Keratinocyte (primary cell): ENCODE measurements at regions not wholly inside any gene's neighbourhood (a gene's known extent, or its start where the extent isn't known, plus 50 kb on each side); places are given as distances from the start of the nearest gene placed in this dataset.
"Not testable (repeated sequence)": the region's sequence is repeated elsewhere in the genome, so short reads cannot be mapped to it uniquely, and the experiment has no call there.

Source experiments
- DNase-seq: peaks from one replicate; pipeline ENCODE4 v3.0.0-alpha.2; 2011; ENCODE audit warnings: low read depth, missing footprints, low spot score
- FAIRE-seq: peaks from 2 replicates; lab custom pipeline; 2011; peaks lifted over from hg19 to GRCh38; lab: Jason Lieb, UNC
- H2AFZ ChIP-seq: 2 replicates; pipeline ENCODE4 v1.6.0; 2012; ENCODE audit warnings: low read length, control low read depth, inconsistent platforms; ENCODE audit not compliant: control insufficient read depth
- H3K27ac ChIP-seq: 2 replicates; pipeline ENCODE4 v1.5.1; 2011; ENCODE audit warnings: low read length; ENCODE audit not compliant: control insufficient read depth, insufficient read depth
- H3K27me3 ChIP-seq: 3 replicates; pipeline ENCODE4 v1.6.0; 2011; ENCODE audit warnings: low read length; ENCODE audit not compliant: control insufficient read depth, insufficient read depth; ENCODE audit errors: extremely low read depth
- H3K36me3 ChIP-seq, 2 experiments: 2 replicates in 1 of 2; 3 replicates in 1 of 2; pipeline ENCODE4 v1.5.1; 2011; ENCODE audit warnings: low read length in 2 of 2, mild to moderate bottlenecking in 1 of 2; ENCODE audit not compliant: control insufficient read depth in 2 of 2, insufficient read depth in 2 of 2; ENCODE audit errors: extremely low read depth in 1 of 2
- H3K4me1 ChIP-seq: 3 replicates; pipeline ENCODE4 v1.5.1; 2011; ENCODE audit warnings: low read length; ENCODE audit not compliant: control insufficient read depth, insufficient read depth; ENCODE audit errors: extremely low read depth
- H3K4me2 ChIP-seq: 3 replicates; pipeline ENCODE4 v1.6.0; 2011; ENCODE audit warnings: low read depth, low read length; ENCODE audit not compliant: control insufficient read depth, insufficient read depth; ENCODE audit errors: extremely low read depth
- H3K4me3 ChIP-seq, 3 experiments: fragments of 200-600 bp in 1 of 3; sonication (generic) in 1 of 3; 2 replicates in 2 of 3; 3 replicates in 1 of 3; pipeline ENCODE4 v1.5.1; 2011 to 2016; ENCODE audit warnings: low read length in 3 of 3, mild to moderate bottlenecking in 3 of 3, control low read depth in 2 of 3, inconsistent platforms in 1 of 3, low read depth in 1 of 3, mixed read lengths in 1 of 3, mixed run types in 1 of 3, moderate library complexity in 1 of 3; ENCODE audit not compliant: control insufficient read depth in 2 of 3, insufficient read depth in 2 of 3; ENCODE audit errors: extremely low read depth in 1 of 3
- H3K79me2 ChIP-seq: 2 replicates; pipeline ENCODE4 v1.6.0; 2012; ENCODE audit warnings: low read length; ENCODE audit not compliant: control insufficient read depth, insufficient read depth
- H3K9ac ChIP-seq: 3 replicates; pipeline ENCODE4 v1.6.0; 2011; ENCODE audit warnings: low read length; ENCODE audit not compliant: control insufficient read depth, insufficient read depth; ENCODE audit errors: extremely low read depth
- H3K9me1 ChIP-seq: 3 replicates; pipeline ENCODE4 v1.6.0; 2011; ENCODE audit warnings: low read length; ENCODE audit not compliant: control insufficient read depth, insufficient read depth; ENCODE audit errors: extremely low read depth
- H3K9me3 ChIP-seq: 2 replicates; pipeline ENCODE4 v1.5.1; 2012; ENCODE audit warnings: low read depth, low read length; ENCODE audit not compliant: control insufficient read depth
- H4K20me1 ChIP-seq: 3 replicates; pipeline ENCODE4 v1.6.0; 2011; ENCODE audit warnings: low read length; ENCODE audit not compliant: control insufficient read depth, insufficient read depth; ENCODE audit errors: extremely low read depth
- EZH2 ChIP-seq: IDR thresholded peaks from one replicate; pipeline ENCODE4 v1.6.1; 2012; ENCODE audit warnings: inconsistent platforms, mild to moderate bottlenecking, low read length, moderate library complexity
- dilution Hi-C: fragments of 300-500 bp; cut with MboI; formaldehyde crosslinking; loops from one replicate; pipeline ENCODE4 v1.7.0; 2020; ENCODE audit warnings: low sequenced_read_pairs; ENCODE audit not compliant: extremely low pct_ligation_motif_present
- TF ChIP-seq, protein P1 (sequence below), 3 experiments: IDR thresholded peaks in 1 of 3; conservative IDR thresholded peaks in 1 of 3; optimal IDR thresholded peaks in 1 of 3; 2 replicates in 2 of 3; 3 replicates in 1 of 3; pipeline versions ENCODE3 to v1.5.1; 2011; ENCODE audit warnings: low read length in 3 of 3, mild to moderate bottlenecking in 3 of 3, moderate library complexity in 2 of 3, control low read depth in 1 of 3, inconsistent platforms in 1 of 3; ENCODE audit not compliant: insufficient read depth in 2 of 3; ENCODE audit errors: extremely low read depth in 1 of 3

DNA sequence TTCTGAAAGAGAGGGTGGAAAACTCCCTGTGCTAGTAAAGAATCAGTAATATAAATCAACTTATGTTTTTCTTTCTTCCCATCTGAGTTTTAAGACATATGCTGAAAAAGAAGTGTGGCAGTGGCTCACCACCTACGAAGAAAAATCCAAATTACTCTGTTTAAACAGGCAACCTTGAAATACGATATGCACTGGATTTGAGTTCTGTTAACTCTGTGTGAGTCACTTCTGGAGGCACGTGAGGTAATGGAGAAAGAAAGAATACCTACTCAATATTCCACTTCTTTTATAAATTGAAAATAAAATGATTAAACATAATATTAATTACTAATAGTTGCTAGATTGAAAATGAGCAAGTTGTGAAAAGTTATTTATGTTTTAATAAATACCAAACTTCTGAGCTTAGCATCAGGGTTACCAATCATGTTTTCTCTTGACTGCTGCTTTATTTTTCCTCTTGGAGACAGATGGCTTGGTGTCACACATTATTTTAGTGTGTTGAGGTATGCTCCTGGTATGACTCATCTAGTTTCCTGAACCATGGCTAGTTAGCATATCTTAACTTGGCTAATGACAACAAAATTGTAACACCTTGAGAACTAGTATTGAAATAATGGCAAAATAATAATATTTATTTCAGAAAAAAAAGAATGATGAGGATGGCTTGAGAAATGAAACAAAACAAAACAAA lies 1705.5 kb upstream of the PIK3C3 start:
- H3K79me2 ChIP-seq, result no peaks in the 10 kb centered on the region
- no peaks in the 10 kb centered on the region for H4K20me1 ChIP-seq
- dilution Hi-C loops, result no loop called here
- no peaks in the 10 kb centered on the region for H3K9me1 ChIP-seq
- no peak for DNase-seq
- no peaks in the 10 kb centered on the region for H3K36me3 ChIP-seq
- TF ChIP-seq EZH2, result no peak
- TF ChIP-seq, protein P1, sequence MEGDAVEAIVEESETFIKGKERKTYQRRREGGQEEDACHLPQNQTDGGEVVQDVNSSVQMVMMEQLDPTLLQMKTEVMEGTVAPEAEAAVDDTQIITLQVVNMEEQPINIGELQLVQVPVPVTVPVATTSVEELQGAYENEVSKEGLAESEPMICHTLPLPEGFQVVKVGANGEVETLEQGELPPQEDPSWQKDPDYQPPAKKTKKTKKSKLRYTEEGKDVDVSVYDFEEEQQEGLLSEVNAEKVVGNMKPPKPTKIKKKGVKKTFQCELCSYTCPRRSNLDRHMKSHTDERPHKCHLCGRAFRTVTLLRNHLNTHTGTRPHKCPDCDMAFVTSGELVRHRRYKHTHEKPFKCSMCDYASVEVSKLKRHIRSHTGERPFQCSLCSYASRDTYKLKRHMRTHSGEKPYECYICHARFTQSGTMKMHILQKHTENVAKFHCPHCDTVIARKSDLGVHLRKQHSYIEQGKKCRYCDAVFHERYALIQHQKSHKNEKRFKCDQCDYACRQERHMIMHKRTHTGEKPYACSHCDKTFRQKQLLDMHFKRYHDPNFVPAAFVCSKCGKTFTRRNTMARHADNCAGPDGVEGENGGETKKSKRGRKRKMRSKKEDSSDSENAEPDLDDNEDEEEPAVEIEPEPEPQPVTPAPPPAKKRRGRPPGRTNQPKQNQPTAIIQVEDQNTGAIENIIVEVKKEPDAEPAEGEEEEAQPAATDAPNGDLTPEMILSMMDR (optimal IDR thresholded peaks at IDR 0.05 in 1 of 3, IDR thresholded peaks at IDR 0.05 in 1 of 3, conservative IDR thresholded peaks at IDR 0.05 in 1 of 3; ENCODE audit: extremely low read depth in 1 of 3, insufficient read depth in 2 of 3, low read length in 3 of 3), result no peak
- no peak overlapping the region for H3K4me3 ChIP-seq
- no peak overlapping the region for H3K9ac ChIP-seq
- H2AFZ ChIP-seq, result no peak overlapping the region
- no peak for FAIRE-seq
- H3K4me2 ChIP-seq, result no peak overlapping the region
- H3K4me1 ChIP-seq, result no peaks in the 10 kb centered on the region
- no peaks in the 10 kb centered on the region for H3K9me3 ChIP-seq
- no peaks in the 10 kb centered on the region for H3K27me3 ChIP-seq
- H3K27ac ChIP-seq, result no peak overlapping the region

DNA sequence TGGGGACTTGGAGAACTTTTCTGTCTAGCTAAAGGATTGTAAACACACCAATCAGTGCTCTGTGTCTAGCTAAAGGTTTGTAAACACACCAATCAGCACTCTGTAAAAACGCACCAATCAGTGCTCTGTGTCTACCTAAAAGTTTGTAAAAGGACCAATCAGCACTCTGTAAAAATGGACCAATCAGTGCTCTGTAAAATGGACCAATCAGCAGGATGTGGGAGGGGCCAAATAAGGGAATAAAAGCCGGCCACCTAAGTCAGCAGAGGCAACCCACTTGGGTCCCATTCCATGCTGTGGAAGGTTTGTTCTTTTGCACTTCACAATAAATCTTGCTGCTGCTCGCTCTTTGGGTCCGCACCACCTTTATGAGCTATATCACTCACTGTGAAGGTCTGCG lies 1709.4 kb upstream of the PIK3C3 start:
- dilution Hi-C loops, DNase-seq, H2AFZ ChIP-seq, H3K79me2 ChIP-seq, H3K36me3 ChIP-seq, H3K4me2 ChIP-seq, H3K9me1 ChIP-seq, H3K4me3 ChIP-seq, H3K9ac ChIP-seq, H3K27me3 ChIP-seq, H4K20me1 ChIP-seq, FAIRE-seq, H3K9me3 ChIP-seq, H3K4me1 ChIP-seq, H3K27ac ChIP-seq: not testable (repeated sequence)

DNA sequence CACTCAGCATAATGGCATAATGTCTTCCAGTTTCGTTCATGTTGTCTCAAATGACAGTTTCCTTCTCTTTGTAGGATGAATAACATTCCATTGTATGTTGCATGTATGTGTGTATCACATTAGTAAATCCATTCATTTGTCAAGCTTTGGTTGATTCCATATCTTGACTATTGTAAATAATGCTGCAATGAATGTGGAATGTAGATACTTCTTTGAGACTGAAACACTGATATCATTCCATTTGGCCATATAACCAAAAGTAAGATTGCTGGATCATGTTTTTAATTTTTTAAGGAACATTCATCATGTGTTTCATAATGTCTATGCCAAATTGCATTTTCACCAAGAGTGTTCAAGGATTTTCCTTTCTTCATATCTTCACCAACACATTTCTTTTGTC lies 1711.4 kb upstream of the PIK3C3 start:
- Histone ChIP-seq H2AFZ (no peak overlapping the region), H3K36me3 (no peaks in the 10 kb centered on the region), H3K9ac (no peak overlapping the region), H3K9me3 (no peaks in the 10 kb centered on the region), H4K20me1 (no peaks in the 10 kb centered on the region), H3K4me1 (no peaks in the 10 kb centered on the region), H3K27me3 (no peaks in the 10 kb centered on the region), H3K9me1 (no peaks in the 10 kb centered on the region), H3K4me3 (no peak overlapping the region), H3K4me2 (no peak overlapping the region), H3K79me2 (no peaks in the 10 kb centered on the region), H3K27ac (no peak overlapping the region)
- TF ChIP-seq, protein P1 (optimal IDR thresholded peaks at IDR 0.05 in 1 of 3, IDR thresholded peaks at IDR 0.05 in 1 of 3, conservative IDR thresholded peaks at IDR 0.05 in 1 of 3; ENCODE audit: extremely low read depth in 1 of 3, insufficient read depth in 2 of 3, low read length in 3 of 3), result no peak
- no peak for TF ChIP-seq EZH2
- dilution Hi-C loops, result no loop called here
- no peak for FAIRE-seq
- DNase-seq, result no peak
